Activated CD4-positive, alpha-beta T cell treated with anti-CD3 and anti-CD28 coated beads, Interleukin-2, amount 50 U/mL, for 48 hours (primary cell): ENCODE measurements at regions not wholly inside any gene's neighbourhood (a gene's known extent, or its start where the extent isn't known, plus 50 kb on each side); places are given as distances from the start of the nearest gene placed in this dataset.
"Not testable (repeated sequence)": the region's sequence is repeated elsewhere in the genome, so short reads cannot be mapped to it uniquely, and the experiment has no call there.

ENCODE experiments used
- DNase-seq, 2 experiments: peaks; one replicate each; pipeline ENCODE4 v3.0.0-alpha.2; 2020

GRCh38 chr10:53521046-53521445, 748.5 kb upstream of the MBL2 start:
- no peak for DNase-seq

- DNase-seq = no peak
These were observed 735.6 kb upstream of the MBL2 start for GRCh38 chr10:53508197-53508596.

DNA sequence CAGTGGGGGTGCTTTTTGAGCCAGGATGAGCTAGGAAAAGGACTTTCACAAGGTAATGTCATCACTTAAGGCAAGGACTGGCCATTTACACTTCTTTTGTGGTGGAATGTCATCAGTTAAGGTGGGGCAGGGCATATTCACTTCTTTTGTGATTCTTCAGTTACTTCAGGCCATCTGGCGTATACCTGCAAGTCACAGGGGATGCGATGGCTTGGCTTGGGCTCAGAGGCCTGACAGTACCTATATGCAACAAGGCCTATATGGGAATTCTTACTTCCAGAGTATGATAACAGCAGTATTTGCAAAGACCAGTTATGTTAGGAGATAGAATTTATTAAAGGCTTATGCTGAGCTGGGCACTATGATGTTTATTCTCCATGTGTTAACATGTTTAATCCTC, 731.9 kb upstream of the MBL2 start:
- not testable (repeated sequence) for DNase-seq

DNA sequence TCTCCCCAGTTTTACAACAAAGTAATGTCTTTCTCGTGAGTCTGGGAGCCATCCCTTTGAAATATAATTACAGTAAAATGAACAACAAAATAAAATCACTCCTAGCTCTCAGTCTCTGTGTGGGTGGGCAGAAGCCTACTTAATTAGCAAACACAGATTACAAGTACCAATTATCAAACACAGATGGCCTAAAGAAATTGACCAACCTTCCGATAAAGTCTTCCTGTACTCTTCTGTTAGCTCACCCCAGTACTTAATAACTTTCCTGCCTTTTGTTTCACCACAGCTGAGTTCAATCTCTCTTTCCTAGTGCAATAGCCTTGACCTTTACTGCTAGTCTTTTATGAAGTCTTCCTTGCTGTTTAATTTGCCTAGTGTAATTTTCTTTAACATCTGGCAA, 719.2 kb upstream of the MBL2 start:
- no peak for DNase-seq

- DNase-seq = no peak
These were observed 718.0 kb upstream of the MBL2 start for GRCh38 chr10:53490553-53490952.

DNA sequence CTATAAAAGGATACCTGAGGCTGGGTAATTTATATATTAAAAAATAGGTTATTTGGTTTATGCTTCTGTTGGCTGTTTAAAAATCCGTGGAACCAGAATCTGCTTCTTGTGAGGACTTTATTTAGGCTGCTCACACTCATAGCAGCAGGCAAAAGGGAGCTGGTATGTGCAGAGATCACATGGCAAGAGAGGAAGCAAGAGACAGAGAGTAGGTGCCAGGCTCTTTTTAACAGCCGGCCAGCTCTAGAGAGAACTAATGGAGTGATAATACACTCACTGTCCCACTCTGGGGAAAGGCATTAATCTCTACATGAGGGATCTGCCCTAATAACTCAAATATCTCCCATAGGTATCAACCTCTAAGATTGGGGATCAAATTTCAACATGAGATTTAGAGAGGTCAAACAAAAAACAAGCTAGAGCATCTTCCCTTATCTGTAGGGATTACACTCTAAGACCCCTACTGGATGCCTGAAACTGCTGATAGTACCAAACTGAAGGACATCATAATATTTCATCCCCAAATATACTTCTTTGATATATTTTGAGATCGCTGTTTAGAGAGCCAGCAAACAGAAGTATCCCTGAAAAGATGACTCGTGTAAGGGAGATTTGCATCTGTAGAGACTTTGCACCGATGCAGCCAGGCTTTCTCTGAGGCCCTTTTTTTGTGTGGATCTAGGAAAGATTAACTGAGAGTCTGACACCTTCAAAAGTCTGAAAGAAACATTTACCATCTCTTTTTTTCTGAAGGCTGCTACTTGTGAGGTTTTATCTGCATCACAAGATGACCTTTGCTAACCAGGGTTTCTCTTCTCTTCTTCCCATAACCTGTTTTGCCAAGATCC, 717.0 kb upstream of the MBL2 start:
- no peak for DNase-seq

GRCh38 chr10:53487019-53487983, 714.7 kb upstream of the MBL2 start:
- no peak for DNase-seq

GRCh38 chr10:53485422-53485821, 712.8 kb upstream of the MBL2 start:
- not testable (repeated sequence) for DNase-seq

DNA sequence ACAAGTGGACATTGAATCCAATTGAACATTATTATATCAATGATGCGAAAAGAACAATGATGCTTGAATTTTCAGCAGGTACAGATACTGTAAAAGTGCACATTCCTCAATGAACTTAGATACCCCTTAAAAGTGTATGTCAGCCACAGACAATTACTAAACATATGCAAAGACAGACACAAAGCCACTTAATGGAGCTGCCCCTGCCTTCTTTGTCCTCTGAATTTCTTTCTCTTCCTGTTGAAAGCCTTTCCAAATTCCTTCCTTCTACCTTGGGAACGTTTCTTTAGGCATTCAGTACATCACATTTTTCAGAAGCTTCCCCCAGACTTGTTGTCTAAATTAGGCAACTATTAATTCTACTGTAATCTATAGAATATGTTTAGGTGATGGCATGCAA, 706.8 kb upstream of the MBL2 start:
- no peak for DNase-seq

DNA sequence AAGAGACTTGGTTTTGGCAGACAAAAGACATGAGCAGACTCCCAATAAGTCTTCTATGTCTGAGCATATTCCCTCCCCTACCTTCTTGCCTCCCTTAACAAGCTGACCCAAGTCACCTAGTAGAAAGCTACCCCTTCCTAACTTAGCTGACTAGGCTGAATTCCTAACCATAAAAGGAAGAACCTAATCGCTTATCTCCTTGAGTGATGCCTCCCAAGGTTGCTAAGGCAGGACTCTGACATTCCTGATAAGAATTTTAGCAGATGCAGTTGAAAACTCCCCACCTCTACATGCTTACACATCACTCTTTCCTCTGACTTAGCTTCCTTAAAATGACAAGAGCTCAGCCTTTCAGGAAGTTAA, 704.7 kb upstream of the MBL2 start:
- no peak for DNase-seq

- no peak for DNase-seq
These were observed 704.2 kb upstream of the MBL2 start for GRCh38 chr10:53476650-53477312.

GRCh38 chr10:53469383-53469782, 696.8 kb upstream of the MBL2 start:
- no peak for DNase-seq

DNA sequence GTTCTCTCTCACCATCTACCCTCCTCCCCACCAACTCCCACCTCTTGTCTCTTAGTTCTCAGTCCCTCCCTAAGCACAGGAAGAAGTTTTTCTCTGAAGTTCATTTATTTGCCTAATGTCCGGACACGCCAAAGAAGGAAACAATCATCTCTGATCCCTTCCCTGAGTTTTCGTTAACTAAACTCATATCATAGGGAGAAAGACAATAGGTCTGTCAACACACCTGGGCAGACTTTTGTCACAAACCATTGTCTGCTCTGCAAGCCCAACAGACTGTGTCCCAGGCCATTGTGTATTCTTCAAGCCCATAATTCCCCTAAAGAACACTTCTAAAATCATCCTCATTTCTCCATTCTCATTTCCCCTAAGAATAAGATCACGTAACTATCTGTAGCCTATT, 691.0 kb upstream of the MBL2 start:
- DNase-seq = no peak

DNA sequence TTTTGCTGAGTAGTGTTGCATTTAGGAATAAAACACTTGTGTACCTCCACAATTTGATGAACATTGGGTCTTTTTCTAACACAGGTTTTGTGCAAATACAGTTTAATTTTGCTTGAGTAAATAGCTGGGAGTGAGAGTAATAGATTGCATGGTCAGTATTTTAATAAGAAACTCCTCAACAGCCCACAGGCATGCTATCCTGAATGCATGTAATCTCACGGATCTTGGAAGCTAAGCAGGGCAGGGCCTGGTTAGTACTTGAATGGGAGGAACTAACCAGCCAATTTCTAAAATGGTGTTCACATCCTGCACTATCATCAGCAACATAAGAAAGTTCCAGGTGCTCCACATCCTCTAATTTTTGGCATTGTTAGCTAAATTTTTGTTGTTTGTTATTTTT, 685.4 kb upstream of the MBL2 start:
- no peak for DNase-seq

- no peak for DNase-seq
These were observed 680.6 kb upstream of the MBL2 start for GRCh38 chr10:53453196-53453595.

GRCh38 chr10:53447576-53447975, 675.0 kb upstream of the MBL2 start:
- no peak for DNase-seq

DNA sequence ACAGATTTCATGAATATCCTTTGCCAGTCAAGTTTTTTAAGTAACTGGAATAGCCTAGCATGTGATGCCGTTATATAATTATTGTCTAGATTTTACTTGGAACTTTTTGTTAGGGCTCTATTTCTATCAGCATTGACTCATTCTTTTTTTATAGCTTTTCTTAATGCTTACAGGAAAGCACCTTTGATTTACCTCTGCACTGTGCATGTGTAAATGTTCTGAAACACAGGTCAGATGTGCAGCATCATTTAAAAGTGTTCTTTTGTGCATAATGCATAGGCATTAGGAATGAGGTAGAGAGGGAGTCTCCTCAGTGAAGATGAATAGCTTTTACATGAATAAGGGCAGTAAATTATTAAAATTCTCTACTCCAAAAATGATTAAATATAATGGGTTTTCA, 669.3 kb upstream of the MBL2 start:
- DNase-seq = no peak

DNA sequence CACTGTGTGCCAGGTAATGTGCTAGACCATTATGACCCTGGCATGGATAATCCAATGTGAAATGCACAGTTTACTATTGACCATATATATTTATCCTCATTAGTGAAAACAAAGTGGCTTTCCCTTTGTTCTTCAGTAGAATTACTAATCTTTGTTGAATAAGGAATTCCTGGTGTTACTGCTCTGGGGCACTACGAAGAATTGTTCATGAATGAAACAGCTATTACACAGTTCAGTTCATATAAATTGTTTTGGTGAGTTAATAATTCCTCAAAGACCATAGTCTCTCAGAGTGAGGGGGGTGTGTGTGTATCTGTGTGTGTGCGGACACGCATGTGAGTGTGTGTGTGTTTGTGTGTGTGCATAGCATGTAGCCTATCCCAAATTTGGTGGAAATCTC, 668.0 kb upstream of the MBL2 start:
- DNase-seq = no peak

DNA sequence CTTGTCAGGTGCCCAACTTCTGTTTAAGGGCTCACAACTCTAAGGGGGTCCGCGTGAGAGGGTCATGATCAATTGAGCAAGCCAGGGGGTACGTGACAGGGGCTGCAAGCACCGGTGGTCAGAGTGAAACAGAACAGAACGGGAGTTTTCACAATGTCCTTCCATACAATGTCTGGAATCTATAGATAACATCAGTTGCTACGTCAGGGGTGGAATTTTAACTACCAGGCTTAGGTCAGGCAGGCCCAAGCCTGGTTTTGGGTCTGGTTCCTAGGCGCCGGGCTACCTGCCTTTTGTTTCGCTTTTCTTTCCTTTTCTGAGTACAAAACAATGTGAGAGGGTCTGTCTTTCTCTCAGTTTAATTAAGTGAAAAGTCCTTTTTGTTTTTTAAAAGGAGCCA, 666.5 kb upstream of the MBL2 start:
- not testable (repeated sequence) for DNase-seq

DNA sequence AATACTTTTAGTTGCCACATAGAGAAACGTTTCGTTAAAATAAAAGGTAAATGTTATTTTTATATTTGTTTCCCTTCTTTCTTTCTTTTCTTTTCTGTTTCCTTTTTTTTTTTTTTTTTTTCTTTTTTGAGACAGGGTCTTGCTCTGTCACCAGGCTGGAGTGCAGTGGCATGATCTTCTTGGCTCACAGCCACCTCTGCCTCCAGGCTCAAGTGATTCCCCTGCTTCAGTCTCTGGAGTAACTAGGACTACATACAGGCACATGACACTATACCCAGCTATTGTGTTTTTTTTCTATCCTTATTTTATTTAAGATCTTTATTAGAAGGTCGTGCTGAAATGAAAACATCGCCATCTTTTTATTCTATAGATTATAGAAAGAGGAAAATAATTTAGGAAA, 661.8 kb upstream of the MBL2 start:
- no peak for DNase-seq

DNA sequence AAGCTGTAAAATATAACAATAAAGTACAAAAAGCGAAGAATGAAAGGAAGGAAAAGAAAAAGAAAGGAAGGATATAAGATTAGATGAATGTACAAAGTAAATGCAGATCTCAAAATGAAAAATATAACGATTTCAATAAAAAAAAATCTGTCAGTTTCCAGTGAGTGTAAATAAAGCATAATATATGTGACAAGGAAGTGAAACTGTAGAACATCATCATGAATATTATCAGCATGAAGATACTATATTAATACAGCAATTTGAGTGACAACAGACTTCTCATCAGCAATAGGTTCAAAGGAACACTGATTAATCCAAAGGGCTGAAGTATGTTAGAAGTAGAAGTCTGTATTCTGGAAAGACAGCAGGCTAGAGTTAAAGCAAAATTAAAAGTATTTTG, 659.5 kb upstream of the MBL2 start:
- DNase-seq = no peak

GRCh38 chr10:53430974-53431373, 658.4 kb upstream of the MBL2 start:
- no peak for DNase-seq

DNA sequence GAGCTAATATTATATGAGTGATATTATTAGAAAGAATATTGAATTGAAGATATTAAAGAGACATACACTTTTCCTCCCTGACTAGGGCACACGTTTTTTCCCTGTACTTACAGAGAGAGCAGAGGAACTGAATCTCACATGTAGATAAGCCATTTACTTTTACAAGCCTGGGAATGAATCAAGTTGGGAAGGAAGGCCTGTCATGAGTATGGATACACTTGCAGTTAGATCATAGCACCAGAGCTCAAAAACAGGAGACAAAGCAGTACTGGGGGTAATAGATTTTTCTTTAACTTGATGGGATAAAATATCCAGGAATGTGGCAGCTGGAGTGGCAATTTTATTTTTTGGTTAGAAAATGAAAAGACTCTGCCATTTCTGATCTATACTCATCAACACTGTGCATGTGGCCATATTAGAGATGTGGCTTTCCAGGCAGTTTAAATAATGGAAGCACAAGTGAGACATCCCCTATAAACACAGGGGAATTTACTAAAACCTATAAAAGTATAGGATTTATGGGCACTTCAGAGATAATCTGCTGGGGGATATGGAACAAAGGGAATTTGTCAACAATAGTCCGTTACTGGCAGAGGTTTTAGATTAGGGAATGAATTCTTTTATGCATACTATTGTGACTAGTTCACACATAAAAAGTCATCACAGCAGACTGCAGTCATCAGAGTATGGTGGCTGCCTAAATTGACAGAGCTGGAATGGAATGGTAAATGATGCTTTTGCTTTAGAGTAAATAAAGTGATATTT, 657.7 kb upstream of the MBL2 start:
- no peak for DNase-seq
